ENCODE measurements at regions not wholly inside any gene's neighbourhood (a gene's known extent, or its start where the extent isn't known, plus 50 kb on each side); places are given as distances from the start of the nearest gene placed in this dataset.
"Not testable (repeated sequence)": the region's sequence is repeated elsewhere in the genome, so short reads cannot be mapped to it uniquely, and the experiment has no call there.

GRCh38 chr5:38793099-38793498 is 52.7 kb upstream of the OSMR start:
- no peaks in the 10 kb centered on the region for H3K9me3 ChIP-seq (replicated peaks; ENCODE audit: control insufficient read depth, insufficient read depth, low read length)
- no peak overlapping the region for H3K4me2 ChIP-seq (ENCODE audit: insufficient read depth, low read length)
- dilution Hi-C loops (cut with MboI; ENCODE audit: extremely low pct_ligation_motif_present, low sequenced_read_pairs) = no loop called here
- H4K20me1 ChIP-seq (replicated peaks; ENCODE audit: control insufficient read depth, extremely low read depth, insufficient read depth, low read length) = no peaks in the 10 kb centered on the region
- CTCF ChIA-PET = interaction anchor here (1.1 to 4.2 kb wide), 4 partner anchors 10 to 351 kb away, joined by 3 to 25 read pairs (median 4); no protein-coding TSS in a partner anchor
- H3K27ac ChIP-seq (ENCODE audit: insufficient read depth, low read depth, low read length) = no peak overlapping the region
- no TSS peak for BruUV-seq (replicated peaks)
- intact Hi-C loops (cut with micrococcal nuclease) = no loop called here
- no peaks in the 10 kb centered on the region for H3K79me2 ChIP-seq (ENCODE audit: control insufficient read depth, insufficient read depth, low read length)
- H3K4me1 ChIP-seq (ENCODE audit: control insufficient read depth, extremely low read depth, insufficient read depth, low read length) = peaks cover 19% of the 10 kb centered on the region
- H3K27me3 ChIP-seq (ENCODE audit: control insufficient read depth in 2 of 2, insufficient read depth in 2 of 2, low read length in 2 of 2) = no peaks in the 10 kb centered on the region
- no peak overlapping the region for H3K4me3 ChIP-seq (replicated peaks in 1 of 3; ENCODE audit: insufficient read depth in 1 of 3, low read depth in 1 of 3, low read length in 3 of 3)
- no peak overlapping the region for H2AFZ ChIP-seq (ENCODE audit: low read depth, low read length)
- FAIRE-seq = no peak
- no peaks in the 10 kb centered on the region for H3K36me3 ChIP-seq (ENCODE audit: control insufficient read depth in 2 of 2, extremely low read depth in 1 of 2, insufficient read depth in 2 of 2, low read length in 2 of 2)
- no peaks in the 10 kb centered on the region for H3K9me1 ChIP-seq (replicated peaks; ENCODE audit: control insufficient read depth, extremely low read depth, insufficient read depth, low read length)
- POLR2A ChIA-PET = no interaction called here
- TF ChIP-seq FOS (IDR thresholded peaks at IDR 0.05; ENCODE audit: borderline replicate concordance, insufficient read depth, low read length) (no peak), JUN (IDR thresholded peaks at IDR 0.05; ENCODE audit: borderline replicate concordance, insufficient read depth, insufficient read length, low read depth) (no peak), MAX (IDR thresholded peaks at IDR 0.05; ENCODE audit: insufficient read depth, insufficient read length) (no peak), MYC (IDR thresholded peaks at IDR 0.05; ENCODE audit: low read depth, low read length) (no peak), EZH2 (IDR thresholded peaks at IDR 0.05; ENCODE audit: borderline replicate concordance, low read depth, low read length, severe bottlenecking) (no peak), POLR2A (IDR thresholded peaks at IDR 0.05; ENCODE audit: low read depth, low read length) (no peak), POLR2AphosphoS5 (IDR thresholded peaks at IDR 0.05; ENCODE audit: insufficient read depth, low read depth, low read length) (no peak), GATA2 (IDR thresholded peaks at IDR 0.05; ENCODE audit: insufficient read depth, insufficient read length, low read depth, low read length) (no peak), CTCF (IDR thresholded peaks at IDR 0.05; ENCODE audit: extremely low read depth in 1 of 2, insufficient read depth in 1 of 2, low read depth in 1 of 2, low read length in 2 of 2) (no peak)
- no peak for DNase-seq (ENCODE audit: low read depth, low spot score)
- no peak overlapping the region for H3K9ac ChIP-seq (replicated peaks; ENCODE audit: extremely low read depth, insufficient read depth, low read length)

- POLR2A ChIA-PET; H3K79me2 ChIP-seq (ENCODE audit: control insufficient read depth, insufficient read depth, low read length); H3K9me3 ChIP-seq (replicated peaks; ENCODE audit: control insufficient read depth, insufficient read depth, low read length); H3K27ac ChIP-seq (ENCODE audit: insufficient read depth, low read depth, low read length); H3K4me3 ChIP-seq (replicated peaks in 1 of 3; ENCODE audit: insufficient read depth in 1 of 3, low read depth in 1 of 3, low read length in 3 of 3); BruUV-seq (replicated peaks); dilution Hi-C loops (cut with MboI; ENCODE audit: extremely low pct_ligation_motif_present, low sequenced_read_pairs); H3K27me3 ChIP-seq (ENCODE audit: control insufficient read depth in 2 of 2, insufficient read depth in 2 of 2, low read length in 2 of 2); H3K4me2 ChIP-seq (ENCODE audit: insufficient read depth, low read length); H3K9ac ChIP-seq (replicated peaks; ENCODE audit: extremely low read depth, insufficient read depth, low read length); H4K20me1 ChIP-seq (replicated peaks; ENCODE audit: control insufficient read depth, extremely low read depth, insufficient read depth, low read length); H3K9me1 ChIP-seq (replicated peaks; ENCODE audit: control insufficient read depth, extremely low read depth, insufficient read depth, low read length); FAIRE-seq; intact Hi-C loops (cut with micrococcal nuclease); H3K36me3 ChIP-seq (ENCODE audit: control insufficient read depth in 2 of 2, extremely low read depth in 1 of 2, insufficient read depth in 2 of 2, low read length in 2 of 2); H2AFZ ChIP-seq (ENCODE audit: low read depth, low read length); DNase-seq (ENCODE audit: low read depth, low spot score): not testable (repeated sequence)
- peaks cover 19% of the 10 kb centered on the region for H3K4me1 ChIP-seq (ENCODE audit: control insufficient read depth, extremely low read depth, insufficient read depth, low read length)
- CTCF ChIA-PET = interaction anchor here (1.1 to 4.2 kb wide), 3 partner anchors 11 to 352 kb away, joined by 3 to 25 read pairs (median 3); no protein-coding TSS in a partner anchor
These were observed 51.8 kb upstream of the OSMR start for GRCh38 chr5:38794037-38794436.
